ENCODE measurements at regions not wholly inside any gene's neighbourhood (a gene's known extent, or its start where the extent isn't known, plus 50 kb on each side); places are given as distances from the start of the nearest gene placed in this dataset.

GRCh38 chr16:54493061-54493460, 206.5 kb upstream of the IRX3 start:
- TF ChIP-seq MAX (IDR thresholded peaks at IDR 0.05) (no peak), NFIC (IDR thresholded peaks at IDR 0.05) (no peak), TCF12 (IDR thresholded peaks at IDR 0.05; ENCODE audit: low read depth) (no peak), REST (IDR thresholded peaks at IDR 0.05; ENCODE audit: low read depth) (no peak), CEBPB (IDR thresholded peaks at IDR 0.05) (no peak), ZBTB7A (IDR thresholded peaks at IDR 0.05; ENCODE audit: low read depth) (no peak), USF1 (IDR thresholded peaks at IDR 0.05) (no peak), EGR1 (IDR thresholded peaks at IDR 0.05) (no peak), EP300 (IDR thresholded peaks at IDR 0.05; ENCODE audit: borderline replicate concordance) (no peak)

GRCh38 chr16:54490112-54490488, 203.5 kb upstream of the IRX3 start:
- TF ChIP-seq TEAD4 (IDR thresholded peaks at IDR 0.05), result no peak
- no peak for TF ChIP-seq TAF1 (IDR thresholded peaks at IDR 0.05; ENCODE audit: low read depth)
- TF ChIP-seq RAD21 (IDR thresholded peaks at IDR 0.05; ENCODE audit: low read depth), result no peak
- TF ChIP-seq USF1 (IDR thresholded peaks at IDR 0.05), result no peak
- no peak for TF ChIP-seq TCF12 (IDR thresholded peaks at IDR 0.05; ENCODE audit: low read depth)
- TF ChIP-seq FOXM1 (IDR thresholded peaks at IDR 0.05; ENCODE audit: borderline replicate concordance, low read depth), result no peak
- no peak for TF ChIP-seq ZBTB7A (IDR thresholded peaks at IDR 0.05; ENCODE audit: low read depth)
- TF ChIP-seq CREB1 (IDR thresholded peaks at IDR 0.05; ENCODE audit: low read depth), result no peak
- no peak for TF ChIP-seq YY1 (IDR thresholded peaks at IDR 0.05; ENCODE audit: low read depth)
- no peak for TF ChIP-seq REST (IDR thresholded peaks at IDR 0.05; ENCODE audit: low read depth)
- no peak for TF ChIP-seq EP300 (IDR thresholded peaks at IDR 0.05; ENCODE audit: borderline replicate concordance)
- TF ChIP-seq MAX (IDR thresholded peaks at IDR 0.05), result no peak
- no peak for TF ChIP-seq EGR1 (IDR thresholded peaks at IDR 0.05)
- no peak for TF ChIP-seq NFIC (IDR thresholded peaks at IDR 0.05)
- no peak for TF ChIP-seq CEBPB (IDR thresholded peaks at IDR 0.05)

GRCh38 chr16:54489225-54490111, 202.9 kb upstream of the IRX3 start:
- TF ChIP-seq USF1 (IDR thresholded peaks at IDR 0.05) (no peak), RAD21 (IDR thresholded peaks at IDR 0.05; ENCODE audit: low read depth) (no peak), NFIC (IDR thresholded peaks at IDR 0.05) (no peak), FOXM1 (IDR thresholded peaks at IDR 0.05; ENCODE audit: borderline replicate concordance, low read depth) (no peak), TCF12 (IDR thresholded peaks at IDR 0.05; ENCODE audit: low read depth) (no peak), EGR1 (IDR thresholded peaks at IDR 0.05) (no peak), EP300 (IDR thresholded peaks at IDR 0.05; ENCODE audit: borderline replicate concordance) (no peak), REST (IDR thresholded peaks at IDR 0.05; ENCODE audit: low read depth) (no peak), TAF1 (IDR thresholded peaks at IDR 0.05; ENCODE audit: low read depth) (no peak), MAX (IDR thresholded peaks at IDR 0.05) (no peak)
